HG02943 (cell line): ENCODE measurements at regions not wholly inside any gene's neighbourhood (a gene's known extent, or its start where the extent isn't known, plus 50 kb on each side); places are given as distances from the start of the nearest gene placed in this dataset.
"Not testable (repeated sequence)": the region's sequence is repeated elsewhere in the genome, so short reads cannot be mapped to it uniquely, and the experiment has no call there.

Experiments used
- ATAC-seq: cut with Tn5 transposase; IDR thresholded peaks from one replicate; pipeline ENCODE4 v1.9.1; 2021; ENCODE audit warnings: mild to moderate bottlenecking, low read depth, moderate library complexity; ENCODE audit not compliant: unreplicated experiment

GRCh38 chr5:130529111-130529510, 624.8 kb downstream of the CHSY3 start:
- no peak for ATAC-seq

GRCh38 chr5:130528474-130528873, 624.2 kb downstream of the CHSY3 start:
- ATAC-seq, result no peak

GRCh38 chr5:130526708-130527107, 622.4 kb downstream of the CHSY3 start:
- no peak for ATAC-seq

- no peak for ATAC-seq
These were observed 615.9 kb downstream of the CHSY3 start for GRCh38 chr5:130520211-130520610.

GRCh38 chr5:130514984-130515690, 610.9 kb downstream of the CHSY3 start:
- no peak for ATAC-seq

GRCh38 chr5:130502702-130503101, 598.4 kb downstream of the CHSY3 start:
- no peak for ATAC-seq

- no peak for ATAC-seq
These were observed 597.0 kb downstream of the CHSY3 start for GRCh38 chr5:130501151-130501865.

DNA sequence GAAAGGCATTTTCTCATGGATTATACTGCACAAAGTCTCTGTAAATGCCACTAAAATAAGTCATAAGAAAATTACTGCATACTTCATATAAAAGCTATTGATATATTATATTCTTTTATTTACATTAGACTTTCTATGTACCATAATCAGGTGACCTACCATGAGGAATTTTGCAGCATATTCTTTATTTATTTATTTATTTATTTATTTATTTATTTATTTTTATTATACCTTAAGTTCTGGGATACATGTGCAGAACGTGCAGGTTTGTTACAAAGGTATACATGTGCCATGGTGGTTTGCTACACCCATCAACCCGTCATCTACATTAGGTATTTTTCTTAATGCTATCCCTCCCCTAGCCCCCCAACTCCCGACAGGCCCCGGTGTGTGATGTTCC, 596.2 kb downstream of the CHSY3 start:
- not testable (repeated sequence) for ATAC-seq

DNA sequence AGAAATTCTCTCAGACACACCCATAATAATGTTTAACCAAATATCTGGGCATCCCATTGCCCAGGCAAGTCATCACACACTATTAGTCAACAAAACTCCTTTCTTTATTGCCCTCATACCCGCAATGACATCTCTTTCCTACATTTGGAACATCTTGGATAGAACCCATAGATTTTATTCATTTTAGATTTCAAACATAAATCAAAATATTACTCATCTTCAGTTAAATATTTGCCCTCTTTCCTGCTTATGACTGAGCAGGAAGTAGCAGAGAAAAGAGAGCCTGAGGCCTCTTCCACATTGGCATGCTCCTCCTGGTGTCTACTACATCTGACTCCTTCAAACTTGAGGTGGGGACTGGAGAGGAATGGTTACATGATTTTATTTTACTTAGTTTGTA, 592.0 kb downstream of the CHSY3 start:
- ATAC-seq, result no peak

GRCh38 chr5:130488252-130488651, 584.0 kb downstream of the CHSY3 start:
- no peak for ATAC-seq

DNA sequence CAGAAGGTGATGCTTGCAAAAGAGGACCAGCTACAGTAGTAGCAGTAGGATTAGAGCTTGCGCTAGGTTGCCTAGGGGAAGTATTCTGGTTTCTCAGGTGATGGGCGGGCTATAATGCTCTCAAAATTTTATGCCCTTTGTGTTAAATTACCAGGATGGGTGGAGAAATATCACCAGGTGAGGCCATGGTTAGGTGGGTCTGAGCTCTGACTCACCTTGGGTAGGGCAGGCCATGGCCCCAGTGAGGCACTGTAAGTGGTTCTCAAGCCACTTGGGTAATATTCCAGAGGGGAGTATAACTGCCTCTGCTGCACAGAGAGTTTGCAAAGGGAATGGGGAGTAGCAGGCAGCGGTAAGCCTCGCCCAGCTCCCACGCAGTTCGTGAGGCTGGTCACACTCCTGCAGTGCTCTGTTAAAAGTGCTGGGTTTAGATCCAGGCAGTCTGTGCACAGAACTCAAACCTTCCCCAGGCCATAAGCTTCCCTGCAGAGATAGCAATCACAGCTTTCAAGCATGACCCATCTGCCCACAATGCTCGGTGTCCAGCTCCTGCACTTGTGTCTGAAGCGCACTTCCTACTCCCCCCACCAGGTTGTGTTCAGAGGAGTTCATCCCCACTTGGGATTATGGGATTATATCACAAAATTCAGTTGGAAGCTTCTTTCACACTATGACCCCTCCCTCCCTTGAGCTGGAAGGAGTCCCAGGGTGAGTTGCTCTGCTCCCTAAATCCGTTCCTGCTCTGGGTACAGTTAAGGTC, 575.0 kb downstream of the CHSY3 start:
- ATAC-seq, result no peak

DNA sequence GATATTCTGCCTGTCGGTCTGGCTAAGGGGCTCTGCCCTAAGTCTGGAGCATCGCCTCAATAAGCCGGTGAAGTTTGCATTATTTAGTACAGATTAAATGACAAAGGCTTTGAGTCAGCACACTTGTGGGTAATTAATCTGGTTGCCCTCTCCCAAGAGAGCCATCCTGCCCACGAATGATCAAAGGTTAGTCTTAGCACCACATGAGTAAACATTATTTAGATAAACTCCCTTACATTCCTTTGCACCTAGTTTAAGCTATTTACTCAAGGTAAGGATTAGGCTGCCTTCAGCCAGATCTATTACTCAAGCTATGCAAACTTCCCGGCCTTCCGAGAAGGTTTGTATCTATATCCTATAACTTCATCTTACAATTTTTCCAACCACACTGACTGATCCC, 572.1 kb downstream of the CHSY3 start:
- no peak for ATAC-seq

DNA sequence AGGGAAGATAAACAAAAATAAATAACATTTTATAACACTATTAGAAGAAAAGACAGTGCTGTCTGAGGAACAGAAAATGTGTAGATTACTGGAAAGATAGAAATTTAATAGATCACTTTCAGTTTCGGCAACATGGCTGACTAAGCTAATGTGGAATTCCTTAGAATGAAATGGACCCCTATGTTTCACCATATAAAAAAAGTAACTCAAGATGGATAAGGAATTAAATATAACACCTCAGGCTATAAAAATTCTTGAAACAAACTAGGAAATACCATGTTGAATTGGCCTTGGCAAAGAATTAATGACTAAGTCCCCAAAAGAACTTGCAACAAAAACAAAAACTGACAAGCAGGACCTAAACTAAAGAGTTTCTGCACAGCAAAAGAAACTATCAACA, 558.3 kb downstream of the CHSY3 start:
- ATAC-seq, result no peak

- no peak for ATAC-seq
These were observed 550.9 kb downstream of the CHSY3 start for GRCh38 chr5:130455175-130455574.

DNA sequence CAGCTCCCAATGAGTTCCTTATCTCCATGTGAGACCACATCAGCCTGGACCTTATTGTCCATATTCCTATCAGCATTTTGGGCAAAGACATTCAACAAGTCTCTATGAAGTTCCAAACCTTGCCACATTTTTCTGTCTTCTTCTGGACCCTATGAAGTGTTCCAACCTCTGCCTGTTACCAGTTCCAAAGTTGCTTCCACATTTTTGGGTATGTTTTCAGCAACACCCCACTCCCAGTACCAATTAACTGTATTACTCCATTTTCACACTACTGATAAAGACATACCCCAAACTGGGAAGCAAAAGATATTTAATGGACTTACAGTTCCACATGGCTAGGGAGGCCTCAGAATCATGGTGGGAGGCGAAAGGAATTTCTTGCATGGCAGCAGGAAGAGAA, 548.5 kb downstream of the CHSY3 start:
- ATAC-seq, result no peak

DNA sequence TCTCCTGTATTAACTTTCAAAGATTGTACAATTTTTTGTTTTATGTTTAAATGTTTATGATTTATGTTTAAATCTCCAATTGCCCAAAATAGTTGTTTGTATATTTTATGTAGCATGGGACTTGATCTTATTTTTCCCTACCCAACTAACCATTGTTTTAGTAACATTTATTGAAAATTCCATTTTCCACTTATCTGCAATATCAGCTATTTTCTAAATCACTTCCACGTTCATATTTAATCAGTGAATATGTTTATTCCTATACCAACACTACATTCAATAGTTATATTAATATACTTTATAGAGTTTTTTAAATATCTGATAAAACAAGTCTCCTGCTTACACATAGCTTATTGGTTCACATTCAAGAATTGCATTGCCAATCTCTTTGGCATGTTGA, 532.2 kb downstream of the CHSY3 start:
- no peak for ATAC-seq

GRCh38 chr5:130427222-130427955, 523.1 kb downstream of the CHSY3 start:
- ATAC-seq, result no peak

- no peak for ATAC-seq
These were observed 521.2 kb downstream of the CHSY3 start for GRCh38 chr5:130425424-130425823.

DNA sequence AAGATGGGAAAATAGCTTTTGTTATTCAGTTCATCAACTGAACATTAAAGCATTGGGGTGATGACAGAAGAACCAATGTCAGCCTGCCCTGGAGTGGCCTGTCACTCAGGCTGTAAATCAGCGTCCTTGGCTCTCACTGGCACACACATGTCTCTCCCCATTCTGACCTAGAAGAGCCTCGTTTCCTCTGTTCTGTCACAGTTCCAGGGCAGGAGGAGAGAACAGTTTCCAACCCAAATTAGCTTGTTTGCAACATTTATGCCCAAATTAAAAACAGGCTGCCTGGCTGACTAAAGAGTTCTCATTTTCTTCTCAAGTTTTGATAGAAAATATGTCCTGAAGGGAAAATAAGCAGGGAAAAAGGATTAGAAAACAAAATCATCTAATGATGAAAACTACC, 520.1 kb downstream of the CHSY3 start:
- no peak for ATAC-seq

GRCh38 chr5:130402906-130403305, 498.6 kb downstream of the CHSY3 start:
- no peak for ATAC-seq

GRCh38 chr5:130400091-130400490, 495.8 kb downstream of the CHSY3 start:
- no peak for ATAC-seq
